SK-N-MC (cell line): ENCODE measurements at regions not wholly inside any gene's neighbourhood (a gene's known extent, or its start where the extent isn't known, plus 50 kb on each side); places are given as distances from the start of the nearest gene placed in this dataset.
"Not testable (repeated sequence)": the region's sequence is repeated elsewhere in the genome, so short reads cannot be mapped to it uniquely, and the experiment has no call there.

ENCODE experiments used
- DNase-seq: peaks from one replicate; pipeline ENCODE4 v3.0.0-alpha.2; 2011; ENCODE audit warnings: low read depth, low spot score
- H3K27ac ChIP-seq: fragments of 200-600 bp; sonication (generic); 2 replicates; pipeline ENCODE4 v1.5.1; 2016; ENCODE audit warnings: mixed run types
- H3K36me3 ChIP-seq: fragments of 200-600 bp; sonication (generic); 2 replicates; pipeline ENCODE4 v1.6.1; 2017; ENCODE audit warnings: antibody characterized with exemption, low read length, mixed read lengths; ENCODE audit not compliant: insufficient read depth
- H3K4me3 ChIP-seq: fragments of 200-600 bp; sonication (generic); 2 replicates; pipeline ENCODE4 v1.5.1; 2016
- H3K9ac ChIP-seq: fragments of 200-600 bp; sonication (generic); 2 replicates; pipeline ENCODE4 v1.8.0; 2017; ENCODE audit warnings: mixed run types, mixed read lengths; ENCODE audit not compliant: insufficient read length
- H3K9me3 ChIP-seq: fragments of 200-600 bp; sonication (generic); 2 replicates; pipeline ENCODE4 v1.6.1; 2017; ENCODE audit warnings: low read depth, mild to moderate bottlenecking, antibody characterized with exemption, low read length, moderate library complexity, mixed read lengths
- EZH2 ChIP-seq: fragments of 200-600 bp; sonication (generic); IDR thresholded peaks from one replicate; pipeline ENCODE4 v1.6.1; 2017; ENCODE audit warnings: antibody characterized with exemption
- FOXP2 ChIP-seq: optimal IDR thresholded peaks from 2 replicates; pipeline ENCODE3; 2011; ENCODE audit warnings: mild to moderate bottlenecking, moderate library complexity; ENCODE audit not compliant: insufficient read depth; ENCODE audit errors: extremely low read length, control extremely low read depth
- POLR2AphosphoS5 ChIP-seq: IDR thresholded peaks from 2 replicates; pipeline ENCODE4 v1.6.1; 2012; ENCODE audit warnings: mild to moderate bottlenecking, low read depth, low read length, borderline replicate concordance

GRCh38 chr3:127412578-127413317 lies 124.9 kb upstream of the PRR20G start:
- Histone ChIP-seq H3K9ac (no peak overlapping the region), H3K36me3 (no peaks in the 10 kb centered on the region), H3K27ac (no peak overlapping the region), H3K4me3 (no peak overlapping the region), H3K9me3 (no peaks in the 10 kb centered on the region)
- TF ChIP-seq EZH2 (no peak), FOXP2 (no peak), POLR2AphosphoS5 (no peak)
- DNase-seq = no peak

GRCh38 chr3:127411875-127412274 lies 124.0 kb upstream of the PRR20G start:
- H3K27ac ChIP-seq, DNase-seq, H3K36me3 ChIP-seq, H3K4me3 ChIP-seq, H3K9me3 ChIP-seq, H3K9ac ChIP-seq: not testable (repeated sequence)

GRCh38 chr3:127411083-127411727 lies 123.4 kb upstream of the PRR20G start:
- TF ChIP-seq POLR2AphosphoS5 = no peak
- no peak for TF ChIP-seq FOXP2
- H3K9me3 ChIP-seq = no peaks in the 10 kb centered on the region
- H3K4me3 ChIP-seq = no peak overlapping the region
- H3K9ac ChIP-seq = no peak overlapping the region
- no peak overlapping the region for H3K27ac ChIP-seq
- no peaks in the 10 kb centered on the region for H3K36me3 ChIP-seq
- no peak for DNase-seq

GRCh38 chr3:127410678-127411077 lies 122.8 kb upstream of the PRR20G start:
- no peak overlapping the region for H3K27ac ChIP-seq
- DNase-seq = no peak
- no peaks in the 10 kb centered on the region for H3K36me3 ChIP-seq
- H3K4me3 ChIP-seq = no peak overlapping the region
- TF ChIP-seq POLR2AphosphoS5 (no peak), EZH2 (no peak), FOXP2 (no peak)
- H3K9ac ChIP-seq = no peak overlapping the region
- no peaks in the 10 kb centered on the region for H3K9me3 ChIP-seq

GRCh38 chr3:127410137-127410488 lies 122.3 kb upstream of the PRR20G start:
- Histone ChIP-seq H3K27ac (no peak overlapping the region), H3K36me3 (no peaks in the 10 kb centered on the region), H3K9ac (no peak overlapping the region), H3K4me3 (no peak overlapping the region), H3K9me3 (no peaks in the 10 kb centered on the region)
- DNase-seq = no peak
- TF ChIP-seq POLR2AphosphoS5 (no peak), FOXP2 (no peak), EZH2 (no peak)

GRCh38 chr3:127409421-127410136 lies 121.7 kb upstream of the PRR20G start:
- Histone ChIP-seq H3K36me3 (no peaks in the 10 kb centered on the region), H3K9me3 (no peaks in the 10 kb centered on the region), H3K9ac (no peak overlapping the region), H3K4me3 (no peak overlapping the region), H3K27ac (no peak overlapping the region)
- no peak for DNase-seq
- TF ChIP-seq POLR2AphosphoS5 (no peak), EZH2 (no peak)

- no peak for DNase-seq
- no peak for TF ChIP-seq POLR2AphosphoS5
- TF ChIP-seq FOXP2 = no peak
- TF ChIP-seq EZH2 = no peak
Measured at GRCh38 chr3:127408684-127409420, 121.0 kb upstream of the PRR20G start.

GRCh38 chr3:127408022-127408683 lies 120.3 kb upstream of the PRR20G start:
- no peak for DNase-seq
- Histone ChIP-seq H3K4me3 (no peak overlapping the region), H3K27ac (no peak overlapping the region), H3K36me3 (no peaks in the 10 kb centered on the region), H3K9ac (no peak overlapping the region), H3K9me3 (no peaks in the 10 kb centered on the region)
- TF ChIP-seq FOXP2 (no peak), POLR2AphosphoS5 (no peak), EZH2 (no peak)

More at GRCh38 chr3:127408684-127409420, 121.0 kb upstream of the PRR20G start:
- H3K9me3 ChIP-seq = no peaks in the 10 kb centered on the region
- H3K9ac ChIP-seq = no peak overlapping the region
- no peak overlapping the region for H3K4me3 ChIP-seq
- H3K27ac ChIP-seq = no peak overlapping the region
- no peaks in the 10 kb centered on the region for H3K36me3 ChIP-seq
